ENCODE measurements at regions not wholly inside any gene's neighbourhood (a gene's known extent, or its start where the extent isn't known, plus 50 kb on each side); places are given as distances from the start of the nearest gene placed in this dataset.

GRCh38 chr21:23977971-23978370 is 1629.3 kb downstream of the MRPL39 start (continued):
- TF ChIP-seq CHD7 (IDR thresholded peaks at IDR 0.05; ENCODE audit: insufficient replicate concordance, low read length) (no peak), SAP30 (IDR thresholded peaks at IDR 0.05; ENCODE audit: insufficient read depth, insufficient replicate concordance, low read length) (no peak), JUND (IDR thresholded peaks at IDR 0.05; ENCODE audit: low read length) (no peak), GTF2F1 (IDR thresholded peaks at IDR 0.05; ENCODE audit: borderline replicate concordance, low read depth, low read length) (no peak), CREB1 (IDR thresholded peaks at IDR 0.05) (no peak), POU5F1 (IDR thresholded peaks at IDR 0.05; ENCODE audit: low read depth, low read length) (no peak), HDAC2 (IDR thresholded peaks at IDR 0.05; ENCODE audit: borderline replicate concordance in 1 of 2, low read depth in 2 of 2, low read length in 2 of 2) (no peak), ASH2L (IDR thresholded peaks at IDR 0.05; ENCODE audit: low read length) (no peak), BACH1 (IDR thresholded peaks at IDR 0.05; ENCODE audit: low read length) (no peak), SUZ12 (IDR thresholded peaks at IDR 0.05; ENCODE audit: low read length) (no peak), EGR1 (IDR thresholded peaks at IDR 0.05; ENCODE audit: borderline replicate concordance, low read depth, low read length) (no peak), ZNF274 (IDR thresholded peaks at IDR 0.05; ENCODE audit: borderline replicate concordance, extremely low read depth, low read length) (no peak), SIRT6 (IDR thresholded peaks at IDR 0.05; ENCODE audit: low read length) (no peak)
